SK-N-SH treated with all-trans-retinoic acid at 6 μM for 48 hours (cell line): ENCODE measurements at regions not wholly inside any gene's neighbourhood (a gene's known extent, or its start where the extent isn't known, plus 50 kb on each side); places are given as distances from the start of the nearest gene placed in this dataset.

Experiments used
- ATAC-seq: fragments of 200-7000 bp; cut with Tn5 transposase; 3 replicates; pipeline ENCODE4 v1.9.1; 2020; ENCODE audit warnings: mild to moderate bottlenecking, moderate library complexity
- ARNTL ChIP-seq: fragments of 450-650 bp; formaldehyde crosslinking; IDR thresholded peaks from 2 replicates; pipeline ENCODE4 v1.5.0; 2020; ENCODE audit warnings: low read depth, mild to moderate bottlenecking, moderate library complexity, borderline replicate concordance
- BACH2 ChIP-seq: fragments of 250-450 bp; sonication (Bioruptor Pico); IDR thresholded peaks from 2 replicates; pipeline ENCODE4 v1.9.0; 2021; ENCODE audit warnings: mild to moderate bottlenecking, borderline replicate concordance
- CSDC2 ChIP-seq: fragments of 250-450 bp; sonication (Bioruptor Pico); IDR thresholded peaks from 2 replicates; pipeline ENCODE4 v1.5.0; 2020; ENCODE audit warnings: mild to moderate bottlenecking, moderate library complexity
- GLIS3 ChIP-seq: fragments of 250-450 bp; sonication (Bioruptor Pico); IDR thresholded peaks from 2 replicates; pipeline ENCODE4 v1.5.0; 2020; ENCODE audit warnings: mild to moderate bottlenecking, moderate library complexity
- ISL1 ChIP-seq: fragments of 250-450 bp; sonication (Bioruptor Pico); IDR thresholded peaks from 2 replicates; pipeline ENCODE4 v2.1.2; 2022; ENCODE audit warnings: mild to moderate bottlenecking, moderate library complexity
- OSR1 ChIP-seq: fragments of 250-450 bp; sonication (Bioruptor Pico); IDR thresholded peaks from 2 replicates; pipeline ENCODE4 v1.8.0; 2022; ENCODE audit warnings: moderate library complexity, mild to moderate bottlenecking, inconsistent platforms
- PPARA ChIP-seq: fragments of 250-450 bp; sonication (Bioruptor Pico); IDR thresholded peaks from 2 replicates; pipeline ENCODE4 v1.5.0; 2020; ENCODE audit warnings: mild to moderate bottlenecking, borderline replicate concordance
- RARB ChIP-seq: fragments of 250-450 bp; sonication (Bioruptor Pico); IDR thresholded peaks from 2 replicates; pipeline ENCODE4 v1.8.0; 2021; ENCODE audit warnings: mild to moderate bottlenecking, moderate library complexity
- SNAI2 ChIP-seq: fragments of 250-450 bp; sonication (Bioruptor Pico); IDR thresholded peaks from 2 replicates; pipeline ENCODE4 v1.5.0; 2020; ENCODE audit warnings: mild to moderate bottlenecking, moderate library complexity
- TCF4 ChIP-seq: fragments of 250-450 bp; sonication (Bioruptor Pico); IDR thresholded peaks from 2 replicates; pipeline ENCODE4 v1.8.0; 2021; ENCODE audit warnings: mild to moderate bottlenecking, moderate library complexity, borderline replicate concordance
- TOX ChIP-seq: fragments of 250-450 bp; sonication (Bioruptor Pico); IDR thresholded peaks from 2 replicates; pipeline ENCODE4 v1.8.0; 2021; ENCODE audit warnings: mild to moderate bottlenecking, moderate library complexity, borderline replicate concordance
- ZC3H10 ChIP-seq: fragments of 250-450 bp; sonication (Bioruptor Pico); IDR thresholded peaks from 2 replicates; pipeline ENCODE4 v1.5.1; 2021; ENCODE audit warnings: mild to moderate bottlenecking, moderate library complexity
- ZFP3 ChIP-seq: fragments of 250-450 bp; sonication (Bioruptor Pico); IDR thresholded peaks from 2 replicates; pipeline ENCODE4 v1.5.0; 2020; ENCODE audit warnings: mild to moderate bottlenecking, moderate library complexity
- ZFP30 ChIP-seq: fragments of 450-650 bp; formaldehyde crosslinking; IDR thresholded peaks from 2 replicates; pipeline ENCODE4 v1.5.0; 2022; ENCODE audit warnings: mild to moderate bottlenecking, moderate library complexity
- ZNF565 ChIP-seq: fragments of 450-650 bp; formaldehyde crosslinking; conservative IDR thresholded peaks from 2 replicates; pipeline ENCODE4 v1.5.0; 2020; ENCODE audit warnings: low read depth, mild to moderate bottlenecking, moderate library complexity
- ZNF70 ChIP-seq: fragments of 450-650 bp; formaldehyde crosslinking; IDR thresholded peaks from 2 replicates; pipeline ENCODE4 v1.5.0; 2020; ENCODE audit warnings: mild to moderate bottlenecking, moderate library complexity
- ZNF8 ChIP-seq: fragments of 450-650 bp; formaldehyde crosslinking; IDR thresholded peaks from 2 replicates; pipeline ENCODE4 v1.5.0; 2020; ENCODE audit warnings: mild to moderate bottlenecking, moderate library complexity
- TF ChIP-seq, protein P1 (sequence below): fragments of 250-450 bp; sonication (Bioruptor Pico); IDR thresholded peaks from 2 replicates; pipeline ENCODE4 v1.5.1; 2020; ENCODE audit warnings: low read depth, mild to moderate bottlenecking, moderate library complexity
- TF ChIP-seq, protein P2 (sequence below): fragments of 250-450 bp; sonication (Bioruptor Pico); IDR thresholded peaks from 2 replicates; pipeline ENCODE4 v1.8.0; 2020; ENCODE audit warnings: mild to moderate bottlenecking, moderate library complexity, borderline replicate concordance
- TF ChIP-seq, protein P3 (sequence below): fragments of 250-450 bp; sonication (Bioruptor Pico); IDR thresholded peaks from 2 replicates; pipeline ENCODE4 v1.5.0; 2020; ENCODE audit warnings: mild to moderate bottlenecking, moderate library complexity
- TF ChIP-seq, protein P4 (sequence below): fragments of 250-450 bp; sonication (Bioruptor Pico); IDR thresholded peaks from 2 replicates; pipeline ENCODE4 v1.5.1; 2021; ENCODE audit warnings: mild to moderate bottlenecking, moderate library complexity

DNA sequence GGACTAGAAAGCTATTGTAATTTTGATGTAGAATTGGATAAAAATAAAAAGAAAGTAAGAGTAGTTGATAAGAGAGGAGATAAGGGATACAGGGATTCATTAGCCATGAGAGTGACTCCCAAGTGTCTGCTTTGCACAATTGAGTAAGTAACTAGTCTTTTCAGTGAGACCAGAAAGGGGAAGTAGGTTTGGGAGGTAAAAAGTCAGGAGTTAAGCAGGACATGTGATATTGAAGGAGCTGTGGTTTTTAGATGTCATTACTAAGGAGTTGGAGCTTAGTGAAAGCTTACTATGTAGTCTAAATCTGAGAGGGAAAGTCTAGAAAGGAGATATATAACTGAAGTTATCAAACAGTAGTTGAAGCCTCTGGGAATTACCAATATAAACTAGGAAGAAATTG lies 93.4 kb downstream of the SLC5A7 start:
- ATAC-seq = no peak
- TF ChIP-seq ZFP3 (CRISPR knock-in tag) = no peak
- no peak for TF ChIP-seq TOX

DNA sequence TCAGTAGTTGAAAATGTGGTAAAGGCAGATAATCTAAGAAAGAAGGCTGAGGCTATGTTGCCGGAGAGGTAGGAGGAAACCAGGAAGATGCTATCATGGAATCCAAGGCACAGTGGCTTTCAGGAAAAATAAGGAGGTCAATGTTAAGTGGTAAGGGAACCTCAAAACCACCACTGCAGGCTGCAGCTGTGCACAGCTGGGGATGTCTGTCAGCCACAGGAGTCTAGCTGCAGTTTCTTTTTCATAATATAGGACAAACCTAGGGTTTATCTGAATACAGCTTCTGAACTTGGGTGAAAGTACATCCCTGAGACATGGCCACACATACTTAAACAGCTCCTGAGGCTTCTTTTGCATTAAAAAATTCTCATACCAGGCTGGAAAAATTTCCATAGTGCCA lies 93.9 kb downstream of the SLC5A7 start:
- ATAC-seq = no peak
- TF ChIP-seq ZNF565 (CRISPR knock-in tag) (no peak), ISL1 (CRISPR knock-in tag) (no peak), GLIS3 (CRISPR knock-in tag) (no peak), BACH2 (CRISPR knock-in tag) (no peak), ARNTL (CRISPR knock-in tag) (no peak), ZFP3 (CRISPR knock-in tag) (no peak), TCF4 (CRISPR knock-in tag) (no peak), OSR1 (CRISPR knock-in tag) (no peak)
- TF ChIP-seq, protein P1, sequence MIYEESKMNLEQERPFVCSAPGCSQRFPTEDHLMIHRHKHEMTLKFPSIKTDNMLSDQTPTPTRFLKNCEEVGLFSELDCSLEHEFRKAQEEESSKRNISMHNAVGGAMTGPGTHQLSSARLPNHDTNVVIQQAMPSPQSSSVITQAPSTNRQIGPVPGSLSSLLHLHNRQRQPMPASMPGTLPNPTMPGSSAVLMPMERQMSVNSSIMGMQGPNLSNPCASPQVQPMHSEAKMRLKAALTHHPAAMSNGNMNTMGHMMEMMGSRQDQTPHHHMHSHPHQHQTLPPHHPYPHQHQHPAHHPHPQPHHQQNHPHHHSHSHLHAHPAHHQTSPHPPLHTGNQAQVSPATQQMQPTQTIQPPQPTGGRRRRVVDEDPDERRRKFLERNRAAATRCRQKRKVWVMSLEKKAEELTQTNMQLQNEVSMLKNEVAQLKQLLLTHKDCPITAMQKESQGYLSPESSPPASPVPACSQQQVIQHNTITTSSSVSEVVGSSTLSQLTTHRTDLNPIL (CRISPR knock-in tag) = no peak

DNA sequence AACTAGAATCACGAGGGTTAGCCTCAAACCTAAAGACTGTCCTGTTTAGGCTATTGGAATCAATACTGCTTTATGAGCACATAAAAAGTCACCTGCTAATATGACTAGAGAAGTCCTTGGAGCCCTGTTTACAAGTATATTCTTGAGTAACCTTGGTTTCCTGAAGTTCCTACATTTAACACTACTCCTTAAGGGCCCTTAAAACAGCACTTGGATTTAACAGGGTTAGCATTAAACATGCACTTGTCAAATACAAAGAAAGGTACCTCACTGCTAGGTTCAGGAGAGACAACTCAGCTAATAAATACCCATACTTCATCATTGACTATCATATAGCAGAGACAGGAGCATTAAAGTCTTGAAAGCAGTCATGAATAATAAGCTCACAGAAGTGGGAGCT lies 96.7 kb downstream of the SLC5A7 start:
- ATAC-seq = no peak
- no peak for TF ChIP-seq ISL1 (CRISPR knock-in tag)
- no peak for TF ChIP-seq ZC3H10 (CRISPR knock-in tag)
- no peak for TF ChIP-seq CSDC2 (CRISPR knock-in tag)
- TF ChIP-seq, protein P2, sequence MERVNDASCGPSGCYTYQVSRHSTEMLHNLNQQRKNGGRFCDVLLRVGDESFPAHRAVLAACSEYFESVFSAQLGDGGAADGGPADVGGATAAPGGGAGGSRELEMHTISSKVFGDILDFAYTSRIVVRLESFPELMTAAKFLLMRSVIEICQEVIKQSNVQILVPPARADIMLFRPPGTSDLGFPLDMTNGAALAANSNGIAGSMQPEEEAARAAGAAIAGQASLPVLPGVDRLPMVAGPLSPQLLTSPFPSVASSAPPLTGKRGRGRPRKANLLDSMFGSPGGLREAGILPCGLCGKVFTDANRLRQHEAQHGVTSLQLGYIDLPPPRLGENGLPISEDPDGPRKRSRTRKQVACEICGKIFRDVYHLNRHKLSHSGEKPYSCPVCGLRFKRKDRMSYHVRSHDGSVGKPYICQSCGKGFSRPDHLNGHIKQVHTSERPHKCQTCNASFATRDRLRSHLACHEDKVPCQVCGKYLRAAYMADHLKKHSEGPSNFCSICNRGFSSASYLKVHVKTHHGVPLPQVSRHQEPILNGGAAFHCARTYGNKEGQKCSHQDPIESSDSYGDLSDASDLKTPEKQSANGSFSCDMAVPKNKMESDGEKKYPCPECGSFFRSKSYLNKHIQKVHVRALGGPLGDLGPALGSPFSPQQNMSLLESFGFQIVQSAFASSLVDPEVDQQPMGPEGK (CRISPR knock-in tag) = no peak
- TF ChIP-seq ZFP3 (CRISPR knock-in tag) = no peak
- TF ChIP-seq TCF4 (CRISPR knock-in tag) = no peak
- TF ChIP-seq GLIS3 (CRISPR knock-in tag) = no peak

DNA sequence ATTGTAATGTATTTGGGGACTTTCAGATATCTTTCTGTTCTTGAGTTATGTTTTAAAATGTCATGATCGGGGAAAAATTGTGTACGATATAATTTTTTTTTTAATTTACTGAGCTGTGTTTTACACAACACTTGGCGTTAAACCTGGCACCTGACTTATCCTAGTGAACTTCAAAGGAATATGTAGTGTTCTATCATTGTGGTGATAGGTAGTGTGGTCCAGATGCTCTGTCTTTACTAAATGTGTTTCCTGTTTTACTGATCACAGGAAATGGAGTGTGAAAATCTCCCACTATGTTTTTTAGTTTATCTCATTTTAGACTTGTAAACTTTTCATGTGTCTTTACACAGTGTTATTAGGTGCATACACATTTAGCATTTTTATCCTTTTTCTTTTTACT lies 98.0 kb downstream of the SLC5A7 start:
- no peak for ATAC-seq
- TF ChIP-seq ZFP30 (CRISPR knock-in tag) = no peak
- TF ChIP-seq, protein P1 (CRISPR knock-in tag) = no peak
- TF ChIP-seq, protein P2 (CRISPR knock-in tag) = no peak
- no peak for TF ChIP-seq PPARA (CRISPR knock-in tag)
- TF ChIP-seq RARB = no peak
- TF ChIP-seq, protein P3, sequence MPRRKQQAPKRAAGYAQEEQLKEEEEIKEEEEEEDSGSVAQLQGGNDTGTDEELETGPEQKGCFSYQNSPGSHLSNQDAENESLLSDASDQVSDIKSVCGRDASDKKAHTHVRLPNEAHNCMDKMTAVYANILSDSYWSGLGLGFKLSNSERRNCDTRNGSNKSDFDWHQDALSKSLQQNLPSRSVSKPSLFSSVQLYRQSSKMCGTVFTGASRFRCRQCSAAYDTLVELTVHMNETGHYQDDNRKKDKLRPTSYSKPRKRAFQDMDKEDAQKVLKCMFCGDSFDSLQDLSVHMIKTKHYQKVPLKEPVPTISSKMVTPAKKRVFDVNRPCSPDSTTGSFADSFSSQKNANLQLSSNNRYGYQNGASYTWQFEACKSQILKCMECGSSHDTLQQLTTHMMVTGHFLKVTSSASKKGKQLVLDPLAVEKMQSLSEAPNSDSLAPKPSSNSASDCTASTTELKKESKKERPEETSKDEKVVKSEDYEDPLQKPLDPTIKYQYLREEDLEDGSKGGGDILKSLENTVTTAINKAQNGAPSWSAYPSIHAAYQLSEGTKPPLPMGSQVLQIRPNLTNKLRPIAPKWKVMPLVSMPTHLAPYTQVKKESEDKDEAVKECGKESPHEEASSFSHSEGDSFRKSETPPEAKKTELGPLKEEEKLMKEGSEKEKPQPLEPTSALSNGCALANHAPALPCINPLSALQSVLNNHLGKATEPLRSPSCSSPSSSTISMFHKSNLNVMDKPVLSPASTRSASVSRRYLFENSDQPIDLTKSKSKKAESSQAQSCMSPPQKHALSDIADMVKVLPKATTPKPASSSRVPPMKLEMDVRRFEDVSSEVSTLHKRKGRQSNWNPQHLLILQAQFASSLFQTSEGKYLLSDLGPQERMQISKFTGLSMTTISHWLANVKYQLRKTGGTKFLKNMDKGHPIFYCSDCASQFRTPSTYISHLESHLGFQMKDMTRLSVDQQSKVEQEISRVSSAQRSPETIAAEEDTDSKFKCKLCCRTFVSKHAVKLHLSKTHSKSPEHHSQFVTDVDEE (CRISPR knock-in tag) = no peak
- no peak for TF ChIP-seq ZNF565 (CRISPR knock-in tag)
- no peak for TF ChIP-seq ZC3H10 (CRISPR knock-in tag)
- TF ChIP-seq ZNF70 (CRISPR knock-in tag) = no peak
- no peak for TF ChIP-seq ZFP3 (CRISPR knock-in tag)
- TF ChIP-seq, protein P4, sequence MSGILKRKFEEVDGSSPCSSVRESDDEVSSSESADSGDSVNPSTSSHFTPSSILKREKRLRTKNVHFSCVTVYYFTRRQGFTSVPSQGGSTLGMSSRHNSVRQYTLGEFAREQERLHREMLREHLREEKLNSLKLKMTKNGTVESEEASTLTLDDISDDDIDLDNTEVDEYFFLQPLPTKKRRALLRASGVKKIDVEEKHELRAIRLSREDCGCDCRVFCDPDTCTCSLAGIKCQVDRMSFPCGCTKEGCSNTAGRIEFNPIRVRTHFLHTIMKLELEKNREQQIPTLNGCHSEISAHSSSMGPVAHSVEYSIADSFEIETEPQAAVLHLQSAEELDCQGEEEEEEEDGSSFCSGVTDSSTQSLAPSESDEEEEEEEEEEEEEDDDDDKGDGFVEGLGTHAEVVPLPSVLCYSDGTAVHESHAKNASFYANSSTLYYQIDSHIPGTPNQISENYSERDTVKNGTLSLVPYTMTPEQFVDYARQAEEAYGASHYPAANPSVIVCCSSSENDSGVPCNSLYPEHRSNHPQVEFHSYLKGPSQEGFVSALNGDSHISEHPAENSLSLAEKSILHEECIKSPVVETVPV (CRISPR knock-in tag) = no peak
- TF ChIP-seq SNAI2 = no peak
- no peak for TF ChIP-seq ZNF8
- no peak for TF ChIP-seq ISL1 (CRISPR knock-in tag)
- no peak for TF ChIP-seq TOX
